NCI-H524 (cell line): ENCODE measurements at regions not wholly inside any gene's neighbourhood (a gene's known extent, or its start where the extent isn't known, plus 50 kb on each side); places are given as distances from the start of the nearest gene placed in this dataset.
"Not testable (repeated sequence)": the region's sequence is repeated elsewhere in the genome, so short reads cannot be mapped to it uniquely, and the experiment has no call there.

ENCODE experiments used
- DNase-seq, 2 experiments: peaks; one replicate each; lab custom pipeline; 2025; lab: John Stamatoyannopoulos, UW

GRCh38 chr2:226474131-226474530, 325.5 kb downstream of the IRS1 start:
- no peak for DNase-seq

- DNase-seq, result no peak
Observed at GRCh38 chr2:226471987-226472470, 327.6 kb downstream of the IRS1 start.

- no peak for DNase-seq
Observed at GRCh38 chr2:226467633-226468032, 332.0 kb downstream of the IRS1 start.

- no peak for DNase-seq
Observed at GRCh38 chr2:226467221-226467620, 332.4 kb downstream of the IRS1 start.

- no peak for DNase-seq
Observed at GRCh38 chr2:226466589-226466988, 333.0 kb downstream of the IRS1 start.

- DNase-seq, result no peak
Observed at GRCh38 chr2:226466124-226466523, 333.5 kb downstream of the IRS1 start.

- DNase-seq, result no peak
Observed at GRCh38 chr2:226464380-226464779, 335.2 kb downstream of the IRS1 start.

GRCh38 chr2:226463154-226463553, 336.5 kb downstream of the IRS1 start:
- DNase-seq, result no peak

- DNase-seq, result no peak
Observed at GRCh38 chr2:226461981-226462380, 337.6 kb downstream of the IRS1 start.

- not testable (repeated sequence) for DNase-seq
Observed at GRCh38 chr2:226456144-226456543, 343.5 kb downstream of the IRS1 start.

GRCh38 chr2:226452768-226453167, 346.9 kb downstream of the IRS1 start:
- no peak for DNase-seq

GRCh38 chr2:226451486-226451885, 348.1 kb downstream of the IRS1 start:
- no peak for DNase-seq

- DNase-seq, result no peak
Observed at GRCh38 chr2:226450141-226450540, 349.5 kb downstream of the IRS1 start.

GRCh38 chr2:226447338-226448300, 352.0 kb downstream of the IRS1 start:
- DNase-seq, result no peak

- no peak for DNase-seq
Observed at GRCh38 chr2:226446406-226447001, 353.1 kb downstream of the IRS1 start.

GRCh38 chr2:226445216-226445861, 354.3 kb downstream of the IRS1 start:
- DNase-seq, result no peak

- DNase-seq, result no peak
Observed at GRCh38 chr2:226443112-226443511, 356.5 kb downstream of the IRS1 start.

- DNase-seq, result no peak
Observed at GRCh38 chr2:226440127-226440918, 359.3 kb downstream of the IRS1 start.

- no peak for DNase-seq
Observed at GRCh38 chr2:226439337-226439736, 360.3 kb downstream of the IRS1 start.

GRCh38 chr2:226435146-226435545, 364.5 kb downstream of the IRS1 start:
- no peak for DNase-seq

- DNase-seq, result no peak
Observed at GRCh38 chr2:226434702-226435101, 364.9 kb downstream of the IRS1 start.
